ENCODE measurements at regions not wholly inside any gene's neighbourhood (a gene's known extent, or its start where the extent isn't known, plus 50 kb on each side); places are given as distances from the start of the nearest gene placed in this dataset.

DNA sequence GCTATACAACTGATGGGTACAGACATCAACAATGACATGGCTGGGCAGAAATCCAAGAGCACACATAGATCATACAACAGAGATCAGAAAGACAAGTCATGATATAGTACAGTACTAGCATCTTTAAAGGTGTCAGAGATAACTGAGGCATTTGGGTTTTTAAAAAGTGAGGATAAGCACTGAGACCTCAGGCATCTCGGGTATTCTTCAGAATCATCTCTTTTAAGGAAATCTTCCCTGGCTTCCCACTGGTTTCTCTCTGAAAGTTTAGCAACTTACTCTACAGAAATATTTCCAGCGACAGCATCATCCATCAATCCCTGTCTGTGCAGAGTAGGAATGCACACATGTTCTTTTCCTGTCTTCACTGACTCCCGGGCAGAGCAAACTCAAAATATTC lies 93.2 kb upstream of the PARP11 start:
- no peak for DNase-seq (ENCODE audit: low read depth in 3 of 3, low spot score in 1 of 3)

DNA sequence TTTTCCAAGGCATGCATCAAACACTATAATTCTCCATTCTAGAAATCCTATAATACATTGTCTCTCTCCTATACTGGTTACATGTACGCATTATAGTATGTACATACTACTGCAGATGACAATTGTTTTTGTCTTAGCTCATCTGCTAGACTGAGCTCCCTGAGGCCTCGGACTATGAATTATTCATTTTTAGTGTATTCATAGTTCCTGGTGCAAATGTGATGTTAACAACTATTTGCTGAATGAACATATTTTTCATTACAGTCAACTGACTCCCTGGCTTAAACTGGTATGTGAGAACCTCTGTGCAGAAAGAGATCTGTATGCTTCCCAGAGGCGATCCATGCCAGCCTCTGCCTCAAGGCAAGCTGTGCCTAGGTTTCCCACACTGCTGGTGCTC lies 91.8 kb upstream of the PARP11 start:
- DNase-seq (ENCODE audit: low read depth in 3 of 3, low spot score in 1 of 3) = no peak

DNA sequence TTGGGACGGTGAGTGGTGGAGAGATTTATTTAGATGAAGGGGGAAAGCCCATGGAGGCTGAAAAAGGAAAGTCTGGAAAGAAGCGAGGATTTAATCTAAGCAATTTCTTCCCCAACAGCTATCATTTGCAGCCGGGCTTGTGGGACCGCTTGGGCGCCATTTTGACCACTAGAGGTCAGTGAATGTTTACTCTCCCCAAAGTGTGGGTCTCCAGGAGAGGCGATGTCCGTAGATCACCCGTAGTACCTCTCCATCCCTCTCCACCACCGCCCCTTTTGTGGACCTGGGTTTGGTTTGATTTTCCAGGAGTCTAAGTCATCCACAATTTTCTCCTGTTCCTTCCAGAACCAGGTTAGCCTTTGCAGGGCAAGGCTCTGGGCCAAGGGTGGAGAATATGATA lies 91.2 kb upstream of the PARP11 start:
- no peak for DNase-seq (ENCODE audit: low read depth in 3 of 3, low spot score in 1 of 3)

DNA sequence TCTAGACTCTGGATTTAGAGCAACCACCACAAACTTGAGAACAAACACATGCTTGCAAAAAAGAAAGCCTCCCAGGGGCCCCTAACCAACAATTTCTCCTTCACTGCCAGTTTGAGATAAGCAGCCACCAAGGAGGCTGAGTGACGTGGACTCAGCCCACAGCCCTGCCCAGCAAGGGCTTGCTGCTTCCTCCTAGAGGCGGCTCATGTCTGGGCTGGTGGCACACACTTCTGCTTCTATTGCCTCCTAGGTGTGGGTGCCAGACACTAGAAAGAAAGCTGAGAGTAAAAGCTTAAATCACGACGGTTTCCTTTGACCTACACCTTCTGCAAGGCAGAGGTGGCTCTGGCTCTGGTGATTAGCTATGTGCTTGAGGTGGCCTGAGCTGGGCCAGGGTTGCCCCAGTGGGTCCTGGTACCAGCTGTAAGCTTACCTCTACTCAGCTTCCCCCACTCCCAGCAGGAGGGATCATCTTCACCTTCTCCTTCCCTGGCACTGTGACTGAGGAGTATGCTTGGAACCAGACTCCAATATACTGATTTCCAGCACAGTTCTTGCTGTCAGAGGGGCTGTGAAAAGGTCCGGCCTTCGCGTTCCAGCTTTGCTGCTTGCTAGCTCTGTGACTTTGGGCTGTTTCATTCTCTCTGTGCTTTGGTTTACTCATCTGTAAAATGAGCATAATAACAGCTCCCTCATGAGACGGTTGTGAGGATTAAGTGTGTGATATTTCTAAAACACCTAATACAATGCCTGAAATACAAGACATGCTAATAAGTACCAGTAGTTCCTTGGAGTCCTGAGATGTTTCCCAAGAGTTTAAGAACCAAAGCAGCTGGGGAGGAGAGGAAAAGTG lies 89.7 kb upstream of the PARP11 start:
- peak; percentile 20 to 46 (median 38) for DNase-seq (ENCODE audit: low read depth in 3 of 3, low spot score in 1 of 3)

DNA sequence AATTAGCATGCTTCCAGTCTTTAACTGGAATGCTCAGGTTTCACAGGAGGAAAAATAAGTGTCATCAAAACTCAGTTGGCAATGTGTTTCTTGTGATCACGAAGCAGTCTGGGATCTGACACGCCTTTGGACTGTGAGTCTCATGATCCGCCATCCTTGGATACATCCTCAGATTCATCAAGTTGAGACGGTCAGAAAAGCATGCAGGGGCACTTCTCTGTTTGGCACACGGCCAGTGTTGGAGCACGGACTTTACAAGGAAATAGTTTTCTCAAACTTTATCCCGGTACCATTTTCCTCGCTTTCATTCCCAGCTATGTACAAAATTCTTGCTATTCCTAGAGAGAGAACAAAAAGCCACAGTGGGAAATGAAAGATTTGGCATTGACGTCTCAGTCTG lies 88.4 kb upstream of the PARP11 start:
- DNase-seq (ENCODE audit: low read depth in 3 of 3, low spot score in 1 of 3) = no peak

DNA sequence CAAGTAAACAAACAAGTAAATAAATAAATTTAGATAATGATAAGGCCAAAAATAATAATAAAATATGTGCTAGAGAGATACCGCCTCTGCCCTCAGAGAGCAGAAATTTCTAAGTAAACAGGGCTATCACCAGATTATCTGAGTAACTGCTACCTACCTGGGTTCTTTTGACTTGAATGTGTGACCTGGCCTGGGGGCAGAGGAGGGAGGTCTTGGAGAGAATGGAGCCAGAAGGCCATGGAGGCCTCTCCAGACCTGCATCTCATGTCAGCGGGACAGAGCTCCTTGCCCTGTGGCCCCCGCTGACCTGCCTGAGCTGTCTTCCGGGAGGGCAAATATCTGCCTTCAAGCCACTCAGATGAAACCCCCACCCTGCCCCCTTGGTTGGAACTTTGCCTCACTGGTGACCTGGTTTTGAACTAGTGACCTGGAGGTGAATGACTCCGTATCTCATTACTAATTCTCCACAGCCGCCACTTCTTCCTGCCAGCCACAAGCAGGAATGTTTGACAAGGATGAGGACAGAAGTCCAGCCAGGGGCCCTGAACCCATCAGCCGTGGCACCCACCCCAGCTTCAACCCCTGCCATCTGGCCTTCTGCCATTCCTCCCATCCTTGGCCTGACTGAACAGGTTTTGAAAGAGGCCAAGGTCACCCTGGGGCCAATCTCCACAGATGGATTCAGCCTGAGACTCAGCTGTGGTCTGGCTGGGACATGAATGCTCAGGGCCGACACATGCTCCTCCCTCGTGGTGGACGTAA lies 86.8 kb upstream of the PARP11 start:
- no peak for DNase-seq (ENCODE audit: low read depth in 3 of 3, low spot score in 1 of 3)

DNA sequence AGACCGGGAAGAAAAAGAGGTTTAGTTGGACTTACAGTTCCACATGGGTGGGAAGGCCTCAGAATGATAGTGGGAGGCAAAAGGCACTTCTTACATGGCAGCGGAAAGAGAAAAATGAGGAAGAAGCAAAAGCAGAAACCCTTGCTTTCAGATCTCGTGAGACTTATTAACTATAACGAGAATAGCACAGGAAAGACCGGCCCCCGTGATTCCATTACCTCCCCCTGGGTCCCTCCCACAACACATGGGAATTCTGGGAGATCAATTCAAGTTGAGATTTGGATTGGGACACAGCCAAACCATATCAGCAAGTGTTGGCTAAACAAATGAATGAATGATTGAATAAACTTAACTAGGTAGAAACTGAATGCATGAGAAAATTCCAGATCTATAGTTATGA lies 85.3 kb upstream of the PARP11 start:
- DNase-seq (ENCODE audit: low read depth in 3 of 3, low spot score in 1 of 3) = no peak

DNA sequence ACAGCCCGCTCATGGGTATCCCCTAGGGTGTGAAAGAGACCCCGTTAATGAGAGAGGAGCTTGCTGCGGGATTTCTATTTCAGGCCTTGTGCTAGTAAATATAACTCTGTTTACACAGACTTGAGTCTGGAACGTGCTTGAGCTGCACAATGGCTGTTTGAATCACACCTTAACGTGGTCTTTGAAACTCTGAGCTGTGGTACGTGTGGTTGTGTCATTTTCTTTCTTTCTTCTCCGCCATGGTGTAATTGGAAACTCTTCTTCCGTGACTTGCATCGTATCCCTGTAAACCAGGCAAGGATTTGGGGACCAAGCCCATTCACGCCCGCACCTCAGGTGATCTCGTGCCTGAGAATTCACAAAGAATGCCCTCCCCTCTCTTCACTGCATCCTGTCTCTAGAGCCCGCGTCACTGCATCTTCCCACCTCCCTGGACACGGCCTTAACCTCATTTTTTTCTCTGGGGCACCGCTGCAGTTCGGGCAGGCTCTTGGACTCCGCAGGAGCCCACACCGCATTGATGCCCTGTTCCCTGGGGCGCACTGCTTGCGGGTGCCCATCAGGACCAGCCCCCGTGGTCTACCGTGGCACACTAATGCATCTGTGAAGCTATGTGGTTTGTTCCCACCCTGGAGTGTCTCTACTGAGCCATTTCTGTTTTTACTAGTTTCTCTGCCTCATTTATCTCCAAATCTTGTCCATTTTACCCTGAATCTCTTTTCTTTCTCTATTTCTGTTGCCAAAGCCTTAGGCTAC lies 78.4 kb upstream of the PARP11 start:
- DNase-seq (ENCODE audit: low read depth in 3 of 3, low spot score in 1 of 3) = no peak

DNA sequence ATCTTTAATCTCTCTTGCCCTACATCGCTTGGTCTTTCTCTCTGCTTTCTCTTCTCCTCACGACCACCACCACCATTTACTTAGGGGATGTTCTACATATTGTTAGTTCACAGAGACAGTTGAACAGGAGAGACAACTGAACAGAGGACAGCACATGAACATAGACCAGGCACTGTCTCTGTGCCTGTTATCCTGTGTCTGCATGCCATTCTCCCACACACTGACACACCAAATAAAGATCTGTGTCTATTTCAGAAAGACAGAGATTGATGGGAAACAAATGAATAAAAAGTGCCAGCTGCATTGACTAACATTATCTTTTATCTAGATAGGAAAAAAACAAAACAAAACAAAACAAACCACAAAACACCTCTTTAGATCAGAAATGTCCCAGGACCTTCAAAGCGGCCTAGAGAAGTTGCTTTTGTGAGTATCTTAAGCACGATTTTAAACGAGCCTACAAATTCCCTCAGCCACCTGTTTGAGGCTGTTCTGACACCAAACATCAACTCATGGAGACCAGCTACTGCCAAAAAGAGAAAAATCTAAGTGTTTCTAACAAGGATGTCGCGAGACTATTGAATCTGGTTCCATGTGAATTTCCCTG lies 77.6 kb upstream of the PARP11 start:
- no peak for DNase-seq (ENCODE audit: low read depth in 3 of 3, low spot score in 1 of 3)

DNA sequence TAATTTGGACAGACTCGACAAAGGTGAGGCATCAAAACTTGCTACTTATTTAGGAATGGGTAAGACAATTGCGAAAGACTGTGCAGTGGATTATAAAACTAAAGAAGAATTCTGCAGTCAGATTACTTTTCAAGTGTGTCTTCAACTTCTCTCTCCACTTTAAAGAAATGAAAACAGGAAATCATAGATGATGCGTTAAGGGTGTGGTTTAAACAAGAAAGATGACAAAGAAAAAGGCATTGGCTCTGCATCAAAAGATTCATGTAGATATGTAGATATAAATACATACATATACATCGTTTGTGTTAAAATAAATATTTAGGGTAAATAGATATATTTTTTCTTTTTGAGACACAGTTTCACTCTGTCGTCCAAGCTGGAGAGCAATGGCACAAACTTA lies 74.6 kb upstream of the PARP11 start:
- no peak for DNase-seq (ENCODE audit: low read depth in 3 of 3, low spot score in 1 of 3)

DNA sequence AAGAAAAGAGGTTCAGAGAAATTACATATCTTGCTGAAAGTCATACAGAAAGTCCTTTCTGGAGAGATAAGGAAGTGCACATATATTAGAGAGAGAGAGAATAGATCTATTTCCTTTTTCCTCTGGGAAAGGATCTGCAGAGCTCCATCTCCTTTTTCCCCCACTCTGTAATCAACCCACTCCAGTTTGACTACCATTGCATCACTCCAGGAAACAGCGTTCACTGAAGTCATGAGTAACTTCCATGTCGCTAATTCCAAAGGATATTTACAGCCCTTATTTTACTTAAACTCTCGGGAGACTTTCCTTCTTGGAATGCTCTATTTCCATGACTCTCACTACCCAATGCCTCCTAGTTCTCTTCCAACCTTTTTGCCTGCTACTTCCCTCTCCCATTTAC lies 72.5 kb upstream of the PARP11 start:
- no peak for DNase-seq (ENCODE audit: low read depth in 3 of 3, low spot score in 1 of 3)

DNA sequence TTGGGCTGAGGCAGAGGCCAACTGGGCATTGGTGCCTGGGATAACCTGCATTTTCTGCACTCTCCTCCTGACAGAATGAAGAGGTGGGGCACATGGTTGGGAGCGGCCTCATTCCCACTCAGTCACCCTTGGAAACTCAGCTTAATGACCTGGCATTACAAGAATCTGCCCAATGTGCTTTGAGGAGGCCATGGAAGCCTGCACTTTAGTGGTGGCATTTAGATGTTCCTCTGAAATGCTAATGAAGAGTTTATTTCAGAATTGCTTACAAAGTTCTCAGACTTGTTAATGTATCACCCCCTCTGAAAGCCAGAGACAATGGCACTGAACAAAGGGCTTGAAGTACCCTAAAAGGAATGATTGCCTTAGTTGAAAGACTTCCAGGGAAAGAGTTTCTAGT lies 71.4 kb upstream of the PARP11 start:
- no peak for DNase-seq (ENCODE audit: low read depth in 3 of 3, low spot score in 1 of 3)

DNA sequence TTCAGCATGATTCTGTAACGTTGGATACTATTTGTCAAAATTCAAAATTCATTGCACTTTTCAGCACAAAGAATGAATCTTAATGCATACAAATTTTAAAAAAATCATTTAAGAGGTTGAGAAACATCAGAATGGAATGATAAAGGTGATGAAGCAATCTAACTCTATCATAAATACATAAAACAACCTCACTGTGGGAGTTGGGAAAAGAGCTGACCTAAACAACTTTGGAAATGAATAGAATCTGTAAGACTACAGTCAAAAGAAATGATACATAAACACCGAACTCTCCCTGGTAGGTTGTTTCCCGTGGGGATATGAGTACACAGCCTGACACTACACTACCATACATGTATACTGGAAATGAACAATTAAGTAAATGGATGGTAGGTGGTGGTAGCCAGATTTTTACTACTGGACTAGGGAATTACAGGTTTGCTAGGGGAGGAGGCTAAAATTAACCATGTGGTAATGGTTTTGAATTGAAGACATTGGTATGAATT lies 64.9 kb upstream of the PARP11 start:
- no peak for DNase-seq (ENCODE audit: low read depth in 3 of 3, low spot score in 1 of 3)

DNA sequence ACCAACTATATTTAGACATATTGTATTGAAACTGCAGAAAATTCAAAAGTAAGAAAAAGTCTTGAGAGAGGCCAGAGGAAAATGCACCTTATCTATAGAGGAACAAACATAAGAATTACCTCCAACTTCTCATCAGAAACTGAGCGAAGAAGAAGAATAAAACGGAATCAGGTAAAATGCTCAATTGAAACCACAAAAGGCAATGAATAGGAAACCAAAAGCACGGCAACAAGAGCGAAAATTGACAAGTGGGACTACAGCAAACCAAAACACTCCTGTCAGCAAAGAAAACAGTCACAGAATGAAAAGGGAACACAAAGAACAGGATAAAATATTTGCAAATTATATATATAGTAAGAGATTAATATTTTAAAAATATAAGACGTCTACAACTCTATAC lies 61.9 kb upstream of the PARP11 start:
- DNase-seq (ENCODE audit: low read depth in 3 of 3, low spot score in 1 of 3) = no peak

GRCh38 chr12:3933819-3934192 lies 60.6 kb upstream of the PARP11 start:
- no peak for DNase-seq (ENCODE audit: low read depth in 3 of 3, low spot score in 1 of 3)

DNA sequence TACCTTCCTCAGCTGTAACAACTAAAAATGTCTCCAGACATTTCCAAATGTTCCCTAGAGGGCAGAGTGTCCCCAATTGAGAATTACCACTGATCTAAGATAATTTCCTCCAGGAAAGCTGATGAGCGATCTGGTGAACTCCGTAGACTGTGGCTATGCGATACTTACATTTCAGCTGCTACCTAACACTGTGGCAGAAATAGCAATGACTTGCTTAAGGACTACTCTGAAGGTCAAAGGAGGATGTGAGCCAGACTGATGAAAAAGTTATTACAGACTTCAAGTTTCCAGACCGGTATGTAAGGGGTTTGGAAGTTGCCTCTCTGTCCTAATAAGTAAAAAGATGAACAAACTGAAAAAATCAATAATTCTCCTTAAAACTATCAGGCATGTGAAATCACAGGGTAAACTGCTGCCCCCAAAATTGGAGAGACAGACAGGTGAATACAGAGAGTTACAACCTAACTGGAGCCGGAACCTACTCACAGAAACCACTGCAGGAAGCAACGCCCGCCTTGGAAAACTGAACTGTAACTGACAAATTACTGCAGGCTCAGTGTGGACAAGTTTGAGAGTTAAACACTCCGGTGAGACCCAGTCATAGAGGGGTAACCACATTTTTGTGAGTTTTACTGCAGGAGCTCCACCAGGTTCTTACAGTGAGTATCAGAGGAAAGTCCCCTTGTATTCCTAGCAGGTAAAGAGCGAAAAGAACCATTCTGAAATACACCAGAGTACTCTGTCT lies 60.0 kb upstream of the PARP11 start:
- DNase-seq (ENCODE audit: low read depth in 3 of 3, low spot score in 1 of 3) = no peak

- DNase-seq (ENCODE audit: low read depth in 3 of 3, low spot score in 1 of 3) = no peak
These were observed 58.6 kb upstream of the PARP11 start for GRCh38 chr12:3931776-3932175.

- DNase-seq (ENCODE audit: low read depth in 3 of 3, low spot score in 1 of 3) = no peak
These were observed 58.0 kb upstream of the PARP11 start for GRCh38 chr12:3931206-3931605.

GRCh38 chr12:3929875-3930615 lies 56.8 kb upstream of the PARP11 start:
- no peak for DNase-seq (ENCODE audit: low read depth in 3 of 3, low spot score in 1 of 3)

Measured in stimulated activated CD4-positive, alpha-beta T cell treated with anti-CD3 and anti-CD28 coated beads, TNF-alpha, amount 100 ng/mL, for 1 hour (primary cell).